EL (cell line): ENCODE measurements at regions not wholly inside any gene's neighbourhood (a gene's known extent, or its start where the extent isn't known, plus 50 kb on each side); places are given as distances from the start of the nearest gene placed in this dataset.
"Not testable (repeated sequence)": the region's sequence is repeated elsewhere in the genome, so short reads cannot be mapped to it uniquely, and the experiment has no call there.

Experiments used
- DNase-seq: peaks from one replicate; pipeline ENCODE4 v3.0.0-alpha.2; 2016

DNA sequence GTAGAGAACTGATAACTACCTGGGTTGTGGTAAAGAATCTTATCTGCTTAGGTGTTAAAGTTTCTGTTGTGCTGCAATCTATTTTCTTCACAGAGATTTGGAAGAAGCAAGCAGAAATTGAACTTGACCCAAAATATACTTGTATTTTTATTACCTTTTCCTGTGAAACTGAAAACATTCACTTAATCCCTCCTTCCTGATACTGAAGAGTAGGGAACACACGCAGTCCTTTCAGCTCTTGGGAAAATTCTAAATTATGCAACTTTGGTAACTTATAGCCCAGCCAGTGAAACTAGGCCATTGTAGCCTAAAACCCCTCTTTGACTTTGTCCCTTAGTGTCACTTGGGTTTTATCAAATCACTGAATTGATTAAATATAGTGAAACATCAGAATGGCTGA, 128.4 kb upstream of the MEIS1 start:
- DNase-seq, result no peak

DNA sequence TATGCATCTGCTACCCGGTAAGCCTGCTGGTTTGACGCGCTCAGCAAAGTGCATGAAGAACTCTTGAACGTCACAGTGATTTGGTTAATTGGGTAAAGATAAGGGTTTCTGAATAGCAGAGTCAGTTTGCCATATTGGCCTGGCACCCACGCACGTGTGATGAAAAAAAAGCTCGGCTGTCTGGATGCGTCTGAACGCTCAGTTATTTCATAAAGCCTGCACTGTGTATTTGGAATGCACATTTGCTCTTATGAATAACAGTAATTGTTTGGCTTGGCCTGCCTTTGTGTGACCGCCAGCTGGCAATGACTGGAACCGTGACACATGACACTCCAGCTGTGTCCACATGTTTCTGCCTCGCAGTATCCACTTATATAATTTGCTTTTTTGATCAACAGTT, 129.2 kb upstream of the MEIS1 start:
- DNase-seq, result no peak

DNA sequence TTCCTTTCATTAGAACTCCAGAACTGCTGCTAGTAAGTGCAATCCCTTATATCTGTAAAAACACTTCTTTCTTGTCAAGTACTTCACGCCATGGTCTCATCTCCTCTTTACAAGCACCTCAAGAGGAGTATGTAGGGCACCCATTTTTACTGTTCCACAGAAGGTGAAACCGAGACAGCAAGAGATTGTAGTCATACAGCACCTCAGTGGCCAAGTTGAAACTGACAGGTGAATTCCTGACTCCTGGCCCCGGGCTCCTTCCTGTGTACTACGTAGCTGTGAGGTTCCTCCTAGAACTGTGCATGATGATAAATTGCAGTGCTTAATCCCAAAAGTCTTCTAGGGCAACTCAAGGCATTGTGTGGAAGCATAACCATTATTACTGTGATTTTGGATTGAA, 131.5 kb upstream of the MEIS1 start:
- DNase-seq, result no peak

DNA sequence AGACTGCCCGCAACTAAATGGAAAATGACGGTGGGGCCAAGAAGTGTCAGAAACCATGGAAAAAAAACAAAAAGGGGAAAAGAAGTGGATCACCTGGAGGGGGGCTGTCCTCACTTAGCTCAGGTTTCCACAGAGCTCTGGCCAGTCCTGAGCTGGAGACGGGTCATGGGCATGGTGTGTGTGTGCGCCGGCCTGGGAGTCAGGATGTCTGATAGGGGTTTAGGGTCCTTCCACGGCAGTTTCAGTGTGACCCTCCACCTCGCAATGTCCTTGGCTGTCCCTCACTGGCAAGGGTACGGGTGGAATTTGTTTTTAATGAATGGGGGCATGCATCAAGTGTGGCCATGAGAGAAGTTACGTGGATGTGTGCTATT, 133.2 kb upstream of the MEIS1 start:
- DNase-seq, result no peak

DNA sequence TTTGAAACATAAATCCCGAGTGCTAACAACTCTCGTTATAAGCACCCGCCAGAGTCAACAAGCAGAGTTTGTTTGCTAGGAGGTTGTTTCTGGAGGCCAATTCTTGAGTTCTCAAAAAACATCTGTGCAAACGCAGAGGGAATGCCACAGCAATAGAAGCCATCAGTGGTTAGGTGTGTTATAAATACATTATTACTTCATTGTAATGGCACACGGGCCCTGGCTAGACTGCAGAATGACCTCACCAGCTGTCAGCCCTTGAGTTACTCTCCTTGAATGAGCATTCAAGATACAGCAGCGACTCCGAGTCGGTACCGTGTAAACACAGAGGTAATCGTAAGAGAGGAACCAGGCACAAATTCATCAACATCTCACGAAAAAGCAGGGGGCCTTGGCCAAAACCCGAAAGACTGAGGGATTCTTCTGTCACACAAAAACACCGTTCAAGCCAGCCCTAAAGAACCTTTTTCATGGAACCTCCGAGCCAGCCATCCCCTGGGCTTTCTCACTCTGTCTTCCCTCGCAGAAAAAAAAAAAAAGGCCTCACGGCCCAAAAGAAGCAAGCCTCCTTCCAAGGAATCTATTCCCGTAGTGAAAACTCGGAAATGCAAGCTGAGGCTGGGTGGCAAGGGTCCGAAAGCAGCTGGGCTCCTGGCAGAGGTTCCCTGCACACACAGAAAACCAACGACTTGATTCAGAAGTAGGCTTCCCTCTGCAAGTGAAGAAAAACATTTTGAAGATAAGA, 133.7 kb upstream of the MEIS1 start:
- no peak for DNase-seq

DNA sequence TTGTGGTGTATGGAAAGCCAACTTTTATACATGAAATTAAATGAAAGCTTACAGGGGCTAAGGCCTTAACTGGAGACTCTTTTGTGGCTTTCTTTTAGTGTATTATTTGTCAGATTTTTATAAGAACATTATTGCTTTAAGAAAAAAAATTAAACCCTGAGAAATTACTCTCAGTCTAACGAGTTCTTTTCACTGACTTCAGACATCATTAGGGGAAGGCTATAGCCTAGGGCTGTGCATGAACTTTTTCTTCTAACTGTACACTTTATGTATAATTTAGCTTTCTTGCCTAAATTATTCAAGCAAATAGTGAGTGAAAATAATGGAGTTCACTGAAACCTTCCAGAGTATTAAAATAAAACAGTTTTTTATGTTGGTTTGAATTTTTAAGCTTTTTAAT, 151.1 kb upstream of the MEIS1 start:
- DNase-seq, result no peak

DNA sequence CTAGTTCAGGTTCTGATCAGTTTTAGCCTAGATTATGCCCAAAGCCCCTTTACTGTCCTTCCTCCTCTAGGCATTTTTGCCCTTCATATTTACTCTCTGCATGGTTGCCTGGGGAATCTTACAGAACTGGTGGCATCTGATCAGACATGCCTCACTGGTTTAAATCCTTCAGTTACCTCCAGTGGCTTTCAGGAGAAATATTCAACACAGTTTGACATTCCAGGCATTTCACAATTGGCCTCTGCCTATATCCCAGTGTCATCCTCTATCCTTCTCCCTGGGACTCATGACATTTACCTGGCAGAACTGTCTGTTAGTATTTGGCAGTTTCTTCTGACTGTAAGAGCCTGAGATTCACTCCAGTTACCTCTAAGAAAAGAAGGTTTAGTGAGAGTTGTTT, 152.9 kb upstream of the MEIS1 start:
- DNase-seq, result no peak

DNA sequence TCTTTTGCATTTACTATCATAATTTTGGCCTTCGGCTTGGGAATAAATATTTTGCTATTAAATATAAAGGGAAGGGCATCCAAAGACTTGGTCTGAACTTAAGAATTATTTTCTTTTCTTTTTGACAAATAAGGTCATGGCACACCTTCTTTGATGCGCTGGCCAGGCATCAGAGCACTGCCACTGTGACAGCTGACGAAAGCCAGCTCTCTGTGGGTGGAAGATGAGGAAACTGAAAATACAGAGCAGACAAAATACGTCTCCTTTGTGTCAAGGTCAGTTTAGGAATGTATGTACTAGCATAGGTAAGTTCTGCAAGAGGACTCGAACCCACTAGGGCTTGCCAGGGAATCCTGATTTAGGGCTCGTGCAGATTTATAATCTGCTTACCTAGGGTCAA, 155.9 kb upstream of the MEIS1 start:
- no peak for DNase-seq

DNA sequence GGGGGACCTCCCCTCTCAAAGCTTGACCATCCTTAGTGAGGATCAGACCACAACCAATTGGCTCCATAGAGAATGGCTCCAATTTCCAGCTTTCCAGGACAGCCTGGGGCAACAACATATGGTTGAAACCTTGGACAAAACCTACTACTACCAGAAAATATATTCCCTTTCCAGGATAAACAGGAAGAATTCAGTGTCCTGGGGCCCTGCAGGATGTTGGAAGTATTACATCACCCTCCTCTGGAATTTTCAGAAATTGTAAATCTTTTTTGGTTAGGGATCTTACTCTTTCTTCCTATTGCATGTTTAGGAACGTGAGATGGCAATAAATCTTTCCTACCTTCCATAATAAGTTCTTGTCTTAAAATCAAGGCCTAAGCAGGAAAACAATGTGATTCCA, 158.9 kb upstream of the MEIS1 start:
- no peak for DNase-seq

DNA sequence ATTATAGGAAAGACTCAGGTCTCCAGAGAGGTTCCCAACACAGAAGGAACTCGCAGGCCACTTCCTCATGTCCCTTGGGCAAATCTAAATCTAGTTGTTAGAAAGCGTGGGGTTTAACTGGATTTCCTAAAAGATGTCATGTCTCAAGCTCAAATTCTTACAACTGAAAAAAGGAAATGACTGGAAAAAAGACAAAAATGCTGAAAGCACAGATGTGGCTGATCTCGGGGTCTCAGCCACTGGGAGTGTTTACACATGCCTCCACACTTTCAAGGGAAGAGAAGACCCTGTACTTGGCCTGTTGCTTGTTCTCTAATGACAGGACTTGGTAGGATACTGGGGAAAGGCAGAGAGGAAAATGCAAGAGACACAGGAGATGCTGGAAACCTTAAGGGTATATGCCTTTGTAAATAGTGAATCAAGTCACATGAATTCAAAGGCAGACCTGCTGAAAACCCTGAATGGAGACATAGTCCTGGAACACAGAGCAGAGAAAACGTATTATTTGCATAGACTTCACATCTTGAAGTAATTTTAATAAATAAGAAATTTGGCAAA, 160.9 kb upstream of the MEIS1 start:
- DNase-seq, result no peak

DNA sequence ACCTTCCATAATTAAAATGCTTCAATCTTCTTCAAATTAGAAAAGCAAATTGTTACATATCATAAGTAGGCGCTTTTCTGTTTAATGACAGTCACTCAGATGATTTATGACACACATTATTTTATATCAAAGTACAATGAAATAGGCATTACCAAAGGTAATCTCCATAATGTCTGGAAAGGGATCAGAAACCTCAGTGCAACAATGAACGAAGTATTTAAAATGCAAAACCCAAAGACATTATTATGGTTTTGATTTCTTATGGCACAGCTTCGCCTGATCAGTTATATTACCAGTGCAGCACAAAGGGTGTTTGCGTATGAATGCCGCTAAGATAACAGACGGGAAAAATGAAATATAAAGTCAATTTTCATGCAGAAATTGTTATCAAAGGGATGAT, 162.2 kb upstream of the MEIS1 start:
- DNase-seq, result no peak

DNA sequence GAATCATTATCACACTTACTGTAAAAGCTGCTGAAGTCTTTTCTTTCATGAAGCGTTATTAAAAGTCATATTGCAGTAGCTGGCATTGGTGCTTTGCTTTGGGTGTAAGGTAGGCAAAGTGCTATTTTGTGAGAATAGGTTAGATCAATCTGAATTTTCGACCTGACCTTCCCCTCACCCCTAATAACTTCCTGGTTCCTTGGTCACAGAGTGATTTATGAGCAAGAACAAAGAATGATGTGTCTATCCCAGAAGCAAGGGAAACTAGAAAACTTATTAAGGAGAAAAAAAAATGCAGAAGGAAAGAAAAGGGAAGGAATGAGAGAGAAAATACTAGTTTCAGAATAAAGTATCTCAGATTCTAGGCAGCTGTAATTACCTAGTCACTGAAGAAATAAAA, 163.1 kb upstream of the MEIS1 start:
- DNase-seq, result no peak

DNA sequence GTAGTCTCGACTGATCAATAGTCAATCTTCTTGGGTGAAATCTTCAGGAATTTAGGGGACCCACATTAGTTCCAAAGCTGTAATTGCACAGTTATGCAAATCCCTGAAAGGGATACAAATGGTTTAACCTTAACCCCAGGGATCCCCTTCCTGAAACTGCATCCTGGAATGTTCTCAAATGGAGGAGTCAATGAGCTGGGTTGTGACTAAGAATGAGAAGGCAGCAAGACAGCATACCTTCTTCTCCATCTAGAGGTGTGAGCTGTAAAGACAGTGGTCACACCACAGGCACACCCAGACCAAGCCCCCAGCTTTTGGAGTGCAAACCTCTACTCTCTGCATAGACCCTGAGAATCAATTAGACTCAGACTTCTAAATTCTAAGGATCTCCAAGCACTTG, 164.7 kb upstream of the MEIS1 start:
- no peak for DNase-seq

DNA sequence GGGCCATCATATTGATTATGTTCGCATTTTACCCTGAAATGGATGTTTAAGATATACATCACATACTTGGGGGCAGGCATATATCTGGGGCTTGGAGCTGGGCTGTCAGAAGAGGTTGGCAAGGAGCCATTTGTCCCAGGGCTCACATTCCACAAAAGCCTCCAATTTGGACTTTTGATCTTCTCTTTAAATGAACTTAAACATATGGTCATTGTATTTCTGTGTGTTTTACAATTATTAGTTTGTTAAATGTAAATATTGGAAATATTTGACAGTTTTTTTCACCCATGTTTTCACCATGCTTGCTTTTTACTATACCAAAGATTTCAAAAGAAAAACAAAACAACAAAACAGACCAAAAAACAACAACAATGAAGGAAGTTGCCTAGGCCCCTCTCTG, 165.8 kb upstream of the MEIS1 start:
- no peak for DNase-seq

DNA sequence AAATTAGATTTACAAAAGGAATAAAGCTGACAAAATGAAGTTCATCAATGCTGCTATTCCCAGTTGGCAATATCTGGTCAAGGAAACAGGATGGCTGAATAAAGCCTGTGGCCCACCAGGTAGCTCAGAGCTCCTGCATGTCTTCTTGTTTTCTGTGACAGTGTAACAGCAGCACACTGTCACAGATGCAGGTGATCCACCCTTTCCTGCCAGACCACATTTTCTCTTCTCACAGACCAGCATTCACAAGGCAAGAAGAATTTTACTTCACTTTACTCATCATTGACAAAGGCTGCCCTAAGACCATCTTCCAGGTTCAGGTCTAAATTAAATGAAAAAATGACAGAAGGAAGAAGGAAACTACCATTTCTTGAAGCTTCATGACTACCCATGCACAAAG, 166.2 kb upstream of the MEIS1 start:
- DNase-seq, result no peak

DNA sequence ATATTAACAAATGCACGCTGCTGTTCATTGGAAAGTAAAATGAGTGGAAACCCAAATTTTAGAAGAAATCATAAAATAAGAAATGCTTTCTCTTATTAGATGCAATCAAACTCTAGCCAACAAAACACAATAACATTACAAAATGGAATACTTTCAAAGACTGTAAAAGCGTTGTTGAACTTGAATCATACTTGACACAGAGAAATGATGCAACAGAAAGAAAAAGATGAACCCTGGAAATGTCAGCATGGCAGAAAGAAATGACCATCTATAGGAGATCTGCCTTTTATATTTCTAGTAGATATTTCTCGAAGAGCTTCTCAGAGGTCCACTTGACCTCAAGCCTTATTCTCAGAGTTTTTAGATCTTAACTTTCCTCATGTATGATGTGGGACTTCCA, 170.6 kb upstream of the MEIS1 start:
- DNase-seq, result no peak

DNA sequence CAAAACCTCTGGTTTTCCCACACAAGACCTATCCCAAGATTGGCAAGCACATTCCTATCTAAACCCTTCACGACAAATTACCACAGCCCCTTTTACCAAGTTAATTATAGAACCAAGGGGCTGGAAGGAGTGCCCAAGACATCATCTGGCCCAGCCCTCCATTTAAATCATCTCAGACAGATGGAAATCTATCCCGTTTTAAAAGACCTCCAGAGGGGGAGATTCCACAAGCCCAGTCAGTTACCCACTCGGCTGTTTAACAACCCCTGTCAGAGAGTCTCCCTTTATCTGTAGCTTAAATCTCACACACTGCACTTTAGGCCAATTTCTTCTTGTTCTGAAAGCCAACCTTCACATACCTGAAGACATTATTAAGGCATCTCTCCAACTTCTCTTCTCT, 179.1 kb upstream of the MEIS1 start:
- no peak for DNase-seq

DNA sequence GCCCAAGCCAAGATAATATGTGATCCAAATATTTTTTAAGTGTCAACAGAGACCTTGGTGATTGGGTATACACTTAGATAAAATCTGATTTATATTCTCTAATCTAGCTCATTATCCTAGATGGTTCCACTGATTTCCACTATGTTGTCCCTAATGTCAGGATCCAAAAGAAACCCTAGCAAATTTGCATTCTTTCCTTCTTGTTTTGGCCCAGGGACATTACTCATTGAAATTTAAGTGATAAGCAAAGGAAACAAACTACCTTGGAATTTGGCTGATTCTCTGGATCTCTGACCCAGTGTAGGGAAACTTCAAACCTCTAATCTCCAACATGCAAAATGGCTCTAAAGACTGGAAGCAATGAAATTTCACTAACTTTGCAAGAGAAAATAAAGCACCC, 179.8 kb upstream of the MEIS1 start:
- no peak for DNase-seq

DNA sequence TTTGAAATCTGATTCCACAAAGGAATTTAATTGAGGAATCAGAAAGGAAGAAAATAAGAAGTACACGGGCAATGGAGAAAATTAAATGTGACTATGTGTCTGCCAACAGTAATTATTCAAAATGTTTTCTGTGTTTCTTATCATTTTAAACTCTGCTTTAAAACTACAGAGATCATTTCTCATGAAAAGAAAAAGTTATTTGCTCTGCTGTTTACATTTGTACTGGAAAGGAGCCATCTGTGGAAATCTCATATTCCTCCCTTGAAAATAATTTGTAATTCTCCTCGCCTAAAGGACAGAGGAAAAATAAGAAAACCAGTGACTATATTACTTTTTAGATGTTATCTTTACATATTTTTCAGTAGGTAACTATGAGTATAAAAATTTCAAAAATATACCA, 181.9 kb upstream of the MEIS1 start:
- DNase-seq, result no peak

DNA sequence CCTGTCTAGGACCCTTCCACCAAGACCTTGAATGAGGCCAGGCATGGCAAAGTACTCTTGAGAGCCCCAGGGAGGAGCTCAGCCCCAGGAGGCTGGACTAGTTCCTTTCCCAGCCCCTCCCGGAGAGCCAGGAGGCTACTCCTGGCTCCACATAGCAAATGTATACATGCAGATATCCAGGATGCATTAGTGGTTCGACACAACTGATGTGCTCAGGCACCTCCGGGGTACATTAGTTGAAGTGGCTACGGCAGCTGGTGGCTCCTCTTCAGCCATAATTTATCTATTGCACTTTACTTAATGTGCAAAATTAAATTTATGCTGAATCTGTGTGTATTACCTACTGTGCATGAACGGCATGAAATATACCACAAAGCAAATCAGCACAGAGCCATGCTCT, 182.8 kb upstream of the MEIS1 start:
- no peak for DNase-seq

DNA sequence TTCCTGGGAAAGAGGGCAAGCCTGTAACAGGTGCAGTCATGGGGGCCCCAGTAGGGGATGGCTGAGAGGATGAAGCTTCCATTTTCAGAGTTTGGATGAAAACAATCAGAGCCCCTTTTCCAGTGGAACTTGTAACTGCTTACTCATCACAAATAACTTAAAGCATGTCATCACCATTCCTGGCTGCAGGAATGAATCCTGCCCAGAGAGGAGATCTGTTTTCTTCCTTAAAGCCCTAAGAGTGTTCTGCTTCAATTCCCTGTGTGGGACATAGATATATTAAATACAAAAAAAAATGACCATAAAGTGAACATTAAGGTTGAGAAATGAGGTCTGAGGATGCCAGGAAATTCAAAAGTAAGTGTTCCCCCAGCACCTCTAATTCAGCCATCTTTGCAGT, 183.4 kb upstream of the MEIS1 start:
- DNase-seq, result no peak

DNA sequence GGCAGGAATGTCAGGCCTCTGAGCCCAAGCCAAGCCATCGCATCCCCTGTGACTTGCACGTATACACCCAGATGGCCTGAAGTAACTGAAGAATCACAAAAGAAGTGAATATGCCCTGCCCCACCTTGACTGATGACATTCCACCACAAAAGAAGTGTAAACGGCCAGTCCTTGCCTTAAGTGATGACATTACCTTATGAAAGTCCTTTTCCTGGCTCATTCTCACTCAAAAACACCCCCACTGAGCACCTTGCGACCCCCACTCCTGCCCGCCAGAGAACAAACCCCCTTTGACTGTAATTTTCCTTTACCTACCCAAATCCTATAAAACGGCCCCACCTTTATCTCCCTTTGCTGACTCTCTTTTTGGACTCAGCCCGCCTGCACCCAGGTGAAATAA, 185.8 kb upstream of the MEIS1 start:
- DNase-seq, result not testable (repeated sequence)

DNA sequence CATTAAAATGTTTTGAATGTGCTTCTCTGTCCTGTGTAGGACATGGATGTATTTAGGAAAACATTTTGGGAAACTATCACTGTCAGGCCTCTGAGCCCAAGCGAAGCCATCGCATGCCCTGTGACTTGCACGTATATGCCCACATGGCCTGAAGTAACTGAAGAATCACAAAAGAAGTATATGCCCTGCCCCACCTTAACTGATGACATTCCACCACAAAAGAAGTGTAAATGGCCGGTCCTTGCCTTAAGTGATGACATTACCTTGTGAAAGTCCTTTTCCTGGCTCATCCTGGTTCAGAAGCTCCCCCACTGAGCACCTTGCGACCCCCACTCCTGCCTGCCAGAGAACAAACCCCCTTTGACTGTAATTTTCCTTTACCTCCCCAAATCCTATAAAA, 191.1 kb upstream of the MEIS1 start:
- DNase-seq, result not testable (repeated sequence)

DNA sequence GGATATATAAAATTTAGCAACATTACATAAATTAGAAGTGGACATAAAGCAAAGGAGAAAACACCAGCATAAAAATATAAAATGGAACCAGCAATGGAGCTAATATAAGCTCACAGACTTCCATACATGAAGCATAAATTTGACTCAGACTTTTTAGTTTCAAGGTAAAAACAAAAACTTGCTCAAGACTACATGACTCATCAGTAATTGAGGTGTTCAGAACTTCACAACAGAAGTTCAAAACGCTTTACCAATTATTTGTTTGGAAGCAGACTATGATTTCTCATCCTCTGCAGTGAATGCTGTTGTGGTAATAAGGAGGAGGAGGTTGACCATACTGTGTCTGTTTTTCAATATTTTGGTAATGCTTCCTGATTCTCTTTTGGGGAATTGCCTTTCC, 192.0 kb upstream of the MEIS1 start:
- not testable (repeated sequence) for DNase-seq

DNA sequence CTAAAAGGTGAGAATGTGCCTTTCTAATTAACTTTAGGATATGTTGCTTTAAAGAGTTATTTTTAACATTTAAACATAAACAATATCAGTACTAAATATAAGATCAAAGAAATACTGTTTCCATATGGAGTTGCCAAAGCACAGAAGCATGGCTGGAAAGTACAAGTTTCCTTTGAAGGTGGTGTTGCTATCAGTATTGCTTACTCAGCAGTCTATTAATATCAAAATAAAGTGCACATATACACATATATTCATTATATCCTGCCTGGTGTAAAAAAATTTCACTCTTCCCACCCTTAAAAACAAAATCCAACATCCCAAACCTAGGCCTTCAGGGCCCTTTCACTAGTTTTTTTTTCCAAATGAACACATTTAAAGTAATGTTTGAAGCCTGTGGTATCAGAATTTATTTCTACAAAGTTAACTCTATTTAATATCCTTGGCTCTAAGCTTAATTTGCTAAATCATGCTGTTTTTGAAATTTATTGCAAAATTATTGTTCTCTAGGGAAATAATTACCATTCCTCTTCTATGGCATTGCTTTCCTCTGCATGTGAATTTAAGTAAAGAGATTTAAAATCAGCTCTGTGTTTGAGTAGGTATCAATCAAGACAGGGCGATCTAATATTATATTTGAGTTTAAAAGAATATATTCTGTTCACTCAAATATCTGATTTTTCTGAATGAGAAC, 192.7 kb upstream of the MEIS1 start:
- no peak for DNase-seq
